Duodenal mucosa (tissue), 2 donors: ENCODE measurements at regions not wholly inside any gene's neighbourhood (a gene's known extent, or its start where the extent isn't known, plus 50 kb on each side); places are given as distances from the start of the nearest gene placed in this dataset.

Experiments
- H3K27ac ChIP-seq: one replicate; pipeline ENCODE4 v1.7.0; 2013; ENCODE audit warnings: low read depth, low read length
- H3K27me3 ChIP-seq, 2 donors: one replicate each; pipeline ENCODE4 v1.7.0; 2013; ENCODE audit warnings: low read length in 2 of 2, control low read depth in 1 of 2; ENCODE audit not compliant: insufficient read depth in 2 of 2, control insufficient read depth in 1 of 2
- H3K36me3 ChIP-seq, 2 donors: one replicate each; pipeline ENCODE4 v1.7.0; 2013; ENCODE audit warnings: low read length in 2 of 2, control low read depth in 1 of 2; ENCODE audit not compliant: insufficient read depth in 2 of 2, control insufficient read depth in 1 of 2
- H3K4me1 ChIP-seq, 2 donors: one replicate each; pipeline ENCODE4 v1.7.0; 2013; ENCODE audit warnings: low read length in 2 of 2, control low read depth in 1 of 2; ENCODE audit not compliant: insufficient read depth in 2 of 2, control insufficient read depth in 1 of 2
- H3K4me3 ChIP-seq, 2 donors: one replicate each; pipeline ENCODE4 v1.7.0; 2013; ENCODE audit warnings: low read length in 2 of 2, low read depth in 1 of 2
- H3K9ac ChIP-seq, 2 donors: one replicate each; pipeline ENCODE4 v1.7.0; 2013; ENCODE audit warnings: low read length in 2 of 2, low read depth in 1 of 2
- H3K9me3 ChIP-seq, 2 donors: one replicate each; pipeline ENCODE4 v1.7.0; 2013; ENCODE audit warnings: low read length in 2 of 2, control low read depth in 1 of 2; ENCODE audit not compliant: control insufficient read depth in 1 of 2

- Histone ChIP-seq H3K9me3 (no peaks in the 10 kb centered on the region), H3K4me1 (no peaks in the 10 kb centered on the region), H3K27me3 (no peaks in the 10 kb centered on the region), H3K9ac (no peak overlapping the region), H3K4me3 (no peak overlapping the region), H3K36me3 (no peaks in the 10 kb centered on the region), H3K27ac (no peak overlapping the region)
Measured at GRCh38 chr2:65594150-65594549, 161.8 kb upstream of the SPRED2 start.

DNA sequence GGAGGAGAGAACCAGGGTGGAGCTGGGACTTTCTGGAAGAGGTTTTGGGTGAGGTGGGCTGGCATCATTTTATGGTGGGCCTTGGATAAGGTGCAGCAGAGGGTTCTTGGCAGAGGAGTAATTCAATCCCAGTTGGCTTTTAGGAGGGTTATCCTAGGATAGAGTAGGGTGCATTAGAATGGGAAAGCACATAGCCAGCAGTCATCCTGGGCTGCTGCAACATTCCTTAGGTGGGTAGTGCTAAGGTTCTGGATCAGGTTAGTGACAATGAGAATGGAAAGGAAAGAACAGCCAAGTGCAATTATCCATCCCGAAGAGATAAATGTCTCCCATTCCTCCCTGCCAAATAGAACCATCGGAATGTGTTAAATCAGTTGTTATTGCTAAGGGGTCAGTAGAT lies 157.3 kb upstream of the SPRED2 start:
- Histone ChIP-seq H3K27me3 (no peaks in the 10 kb centered on the region), H3K27ac (no peak overlapping the region), H3K4me3 (no peak overlapping the region), H3K4me1 (no peaks in the 10 kb centered on the region), H3K9me3 (no peaks in the 10 kb centered on the region), H3K9ac (no peak overlapping the region), H3K36me3 (no peaks in the 10 kb centered on the region)

DNA sequence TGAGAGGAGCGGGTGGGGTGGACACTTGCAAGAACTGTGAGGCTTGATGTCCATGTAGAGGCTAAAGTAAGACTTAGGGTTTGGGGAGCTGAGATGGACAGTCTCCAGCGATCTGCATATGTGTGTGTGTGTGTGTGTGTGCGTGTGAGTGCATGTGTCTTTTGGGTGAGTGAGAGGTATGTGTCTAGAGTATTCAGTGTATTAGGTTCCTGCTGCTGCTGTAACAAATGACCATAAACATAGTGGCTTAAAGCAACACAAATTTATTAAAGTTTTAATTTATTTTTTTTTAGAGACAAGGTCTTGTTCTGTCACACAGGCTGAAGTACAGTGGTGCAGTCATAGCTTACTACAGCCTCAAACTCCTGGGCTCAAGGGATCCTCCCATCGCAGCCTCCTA lies 155.4 kb upstream of the SPRED2 start:
- H3K4me1 ChIP-seq, result no peaks in the 10 kb centered on the region
- no peaks in the 10 kb centered on the region for H3K9me3 ChIP-seq
- H3K4me3 ChIP-seq, result no peak overlapping the region
- no peaks in the 10 kb centered on the region for H3K27me3 ChIP-seq
- H3K27ac ChIP-seq, result no peak overlapping the region
- no peaks in the 10 kb centered on the region for H3K36me3 ChIP-seq
- no peak overlapping the region for H3K9ac ChIP-seq

DNA sequence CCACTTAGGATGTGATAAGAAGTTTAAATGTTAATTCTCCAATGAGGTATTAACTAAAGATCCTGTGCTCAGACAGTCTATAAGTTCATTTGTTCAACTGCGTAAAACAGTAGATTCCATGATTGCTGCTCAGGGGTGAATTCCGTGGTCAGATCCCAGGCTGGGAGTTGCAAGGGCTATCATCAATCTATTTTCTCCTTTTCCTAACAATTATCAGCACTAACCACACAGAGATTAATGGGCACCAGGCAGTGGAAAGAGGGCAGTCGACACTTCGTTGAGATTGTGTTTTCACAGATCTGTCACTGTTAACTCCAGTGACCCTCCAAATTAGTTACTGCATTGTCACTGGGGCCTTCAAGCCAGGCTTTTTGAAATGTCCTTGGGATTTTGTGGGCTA lies 154.1 kb upstream of the SPRED2 start:
- Histone ChIP-seq H3K9me3 (no peaks in the 10 kb centered on the region), H3K27me3 (no peaks in the 10 kb centered on the region), H3K4me1 (no peaks in the 10 kb centered on the region), H3K9ac (no peak overlapping the region), H3K36me3 (no peaks in the 10 kb centered on the region), H3K4me3 (no peak overlapping the region), H3K27ac (no peak overlapping the region)

DNA sequence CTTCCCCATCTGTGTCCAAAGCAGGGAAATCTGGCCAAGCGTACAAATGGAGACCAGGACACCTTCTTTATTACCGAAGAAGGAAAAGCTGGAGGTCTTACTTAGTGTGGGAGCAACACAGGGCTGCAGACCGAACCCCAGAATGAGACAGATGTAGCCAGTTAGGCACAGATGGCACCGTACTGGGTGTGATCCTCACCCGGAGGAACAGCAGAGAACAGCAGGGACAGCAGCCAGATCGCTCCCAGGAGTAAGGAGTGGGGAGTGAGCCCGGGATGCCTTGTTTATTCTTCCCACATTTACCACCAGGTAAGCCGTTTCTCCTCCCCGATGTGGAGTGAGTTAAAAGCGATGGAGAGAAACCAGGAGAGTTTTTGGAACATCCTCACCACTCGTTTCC lies 150.7 kb upstream of the SPRED2 start:
- H3K27ac ChIP-seq, result no peak overlapping the region
- H3K4me1 ChIP-seq, result no peaks in the 10 kb centered on the region
- H3K9ac ChIP-seq, result no peak overlapping the region
- H3K27me3 ChIP-seq, result no peaks in the 10 kb centered on the region
- H3K36me3 ChIP-seq, result no peaks in the 10 kb centered on the region
- no peaks in the 10 kb centered on the region for H3K9me3 ChIP-seq
- H3K4me3 ChIP-seq, result no peak overlapping the region

DNA sequence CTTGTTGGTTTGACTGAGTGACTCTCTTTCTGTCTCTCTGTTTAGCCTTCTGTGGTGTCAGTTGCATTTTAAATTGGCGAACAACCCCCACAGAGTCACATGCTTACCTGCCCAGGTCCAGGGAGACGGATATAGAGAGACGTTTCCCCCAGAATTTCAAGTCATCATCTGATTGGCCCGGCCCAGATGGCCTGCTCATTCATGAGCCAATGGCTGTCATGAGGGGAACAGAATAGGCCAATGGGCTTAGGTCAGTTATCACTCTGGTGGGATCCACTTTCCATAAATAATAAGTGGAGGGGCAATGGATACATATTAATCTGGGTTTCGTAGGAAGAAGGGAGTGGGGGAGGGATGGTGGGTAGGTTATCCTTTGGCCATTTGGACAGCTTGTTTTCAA lies 150.0 kb upstream of the SPRED2 start:
- no peaks in the 10 kb centered on the region for H3K27me3 ChIP-seq
- H3K4me1 ChIP-seq, result no peaks in the 10 kb centered on the region
- H3K36me3 ChIP-seq, result no peaks in the 10 kb centered on the region
- H3K4me3 ChIP-seq, result no peak overlapping the region
- no peak overlapping the region for H3K27ac ChIP-seq
- no peaks in the 10 kb centered on the region for H3K9me3 ChIP-seq
- no peak overlapping the region for H3K9ac ChIP-seq

- Histone ChIP-seq H3K4me3 (no peak overlapping the region), H3K27ac (no peak overlapping the region), H3K36me3 (no peaks in the 10 kb centered on the region), H3K27me3 (no peaks in the 10 kb centered on the region), H3K9ac (no peak overlapping the region), H3K4me1 (no peaks in the 10 kb centered on the region), H3K9me3 (no peaks in the 10 kb centered on the region)
Measured at GRCh38 chr2:65580824-65581223, 148.4 kb upstream of the SPRED2 start.

DNA sequence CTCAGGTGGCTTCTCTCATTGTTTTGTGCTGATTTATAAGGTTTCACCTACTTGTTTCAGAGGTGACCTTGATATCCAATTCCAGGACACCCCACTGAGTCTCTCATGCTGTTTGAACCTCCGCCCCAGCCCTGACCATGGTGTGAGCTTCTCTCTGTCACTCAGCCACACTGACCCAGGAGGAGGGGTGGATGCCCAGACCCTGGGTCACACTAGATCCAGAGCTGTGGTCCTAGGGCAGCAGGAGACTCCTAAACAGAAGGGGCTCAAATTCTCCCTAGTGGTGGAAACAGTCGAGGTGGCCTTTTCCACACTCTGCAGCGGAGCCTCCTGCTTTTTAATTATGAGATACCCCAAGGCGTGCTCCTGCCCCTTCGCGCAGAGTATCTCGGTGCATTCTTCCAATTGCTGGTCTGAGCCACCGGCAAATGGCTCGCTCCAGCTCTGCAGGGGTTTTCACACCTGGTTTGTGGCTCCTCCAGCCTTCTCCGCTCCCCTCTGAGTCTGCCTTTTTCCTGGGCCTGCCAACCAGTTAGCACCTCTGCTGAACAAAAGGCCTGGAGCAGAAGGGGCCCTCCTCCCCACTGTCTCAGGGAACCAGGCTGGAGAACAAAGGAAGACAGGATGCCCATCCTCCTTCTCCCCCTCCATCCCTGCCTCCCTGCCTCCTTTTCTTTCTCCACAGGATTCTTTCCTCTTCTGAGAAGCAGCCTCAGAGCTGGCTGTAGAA lies 147.3 kb upstream of the SPRED2 start:
- H3K9ac ChIP-seq, result no peak overlapping the region
- no peaks in the 10 kb centered on the region for H3K27me3 ChIP-seq
- no peak overlapping the region for H3K4me3 ChIP-seq
- H3K27ac ChIP-seq, result no peak overlapping the region
- H3K4me1 ChIP-seq, result no peaks in the 10 kb centered on the region
- no peaks in the 10 kb centered on the region for H3K36me3 ChIP-seq
- H3K9me3 ChIP-seq, result no peaks in the 10 kb centered on the region

GRCh38 chr2:65577654-65578053 lies 145.3 kb upstream of the SPRED2 start:
- H3K27me3 ChIP-seq, result no peaks in the 10 kb centered on the region
- H3K4me3 ChIP-seq, result no peak overlapping the region
- H3K27ac ChIP-seq, result no peak overlapping the region
- H3K9me3 ChIP-seq, result no peaks in the 10 kb centered on the region
- H3K36me3 ChIP-seq, result no peaks in the 10 kb centered on the region
- H3K9ac ChIP-seq, result no peak overlapping the region
- no peaks in the 10 kb centered on the region for H3K4me1 ChIP-seq

DNA sequence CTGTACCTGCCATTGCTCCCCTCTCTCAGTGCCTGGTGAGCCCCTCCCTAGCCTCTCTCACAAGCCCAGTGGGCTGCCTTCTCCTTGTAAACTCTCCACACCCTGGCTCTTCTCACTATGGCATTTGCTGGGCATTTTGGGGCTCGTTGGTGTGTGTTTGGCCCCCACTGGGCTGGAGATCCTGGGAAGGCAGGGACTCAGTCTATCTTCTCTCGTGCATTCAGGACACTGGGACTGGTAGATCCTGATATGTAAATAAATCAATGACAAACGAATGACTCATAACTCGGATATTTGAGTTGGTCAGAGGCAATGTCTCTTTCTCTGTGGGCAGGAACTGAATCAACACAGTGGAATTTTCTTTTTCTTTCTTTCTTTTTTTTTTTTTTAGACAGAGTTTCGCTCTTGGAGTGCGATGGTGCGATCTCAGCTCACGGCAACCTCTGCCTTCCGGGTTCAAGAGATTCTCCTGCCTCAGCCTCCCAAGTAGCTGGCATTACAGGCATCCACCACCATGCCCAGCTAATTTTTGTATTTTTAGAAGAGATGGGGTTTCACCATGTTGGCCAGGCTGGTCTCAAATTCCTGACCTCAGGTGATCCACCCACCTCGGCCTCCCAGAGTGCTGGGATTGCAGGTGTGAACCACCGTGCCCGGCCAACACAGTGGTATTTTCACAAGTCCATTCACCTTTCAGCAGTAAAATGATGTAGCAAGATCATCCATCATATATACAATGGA lies 144.6 kb upstream of the SPRED2 start:
- no peak overlapping the region for H3K4me3 ChIP-seq
- no peak overlapping the region for H3K9ac ChIP-seq
- no peaks in the 10 kb centered on the region for H3K9me3 ChIP-seq
- H3K27ac ChIP-seq, result no peak overlapping the region
- H3K36me3 ChIP-seq, result no peaks in the 10 kb centered on the region
- H3K4me1 ChIP-seq, result no peaks in the 10 kb centered on the region
- H3K27me3 ChIP-seq, result no peaks in the 10 kb centered on the region
